ENCODE measurements at regions not wholly inside any gene's neighbourhood (a gene's known extent, or its start where the extent isn't known, plus 50 kb on each side); places are given as distances from the start of the nearest gene placed in this dataset.

- TF ChIP-seq POLR2AphosphoS5 (IDR thresholded peaks at IDR 0.05; ENCODE audit: borderline replicate concordance, low read depth, low read length) (no peak), EZH2 (IDR thresholded peaks at IDR 0.05) (no peak)
Measured at GRCh38 chr2:212736385-212736726, 197.8 kb upstream of the ERBB4 start.

Data from SK-N-MC (cell line).